HG03175 (cell line): ENCODE measurements at regions not wholly inside any gene's neighbourhood (a gene's known extent, or its start where the extent isn't known, plus 50 kb on each side); places are given as distances from the start of the nearest gene placed in this dataset.

Source experiments
- ATAC-seq: cut with Tn5 transposase; IDR thresholded peaks from one replicate; pipeline ENCODE4 v1.9.1; 2021; ENCODE audit warnings: mild to moderate bottlenecking, moderate library complexity; ENCODE audit not compliant: unreplicated experiment

DNA sequence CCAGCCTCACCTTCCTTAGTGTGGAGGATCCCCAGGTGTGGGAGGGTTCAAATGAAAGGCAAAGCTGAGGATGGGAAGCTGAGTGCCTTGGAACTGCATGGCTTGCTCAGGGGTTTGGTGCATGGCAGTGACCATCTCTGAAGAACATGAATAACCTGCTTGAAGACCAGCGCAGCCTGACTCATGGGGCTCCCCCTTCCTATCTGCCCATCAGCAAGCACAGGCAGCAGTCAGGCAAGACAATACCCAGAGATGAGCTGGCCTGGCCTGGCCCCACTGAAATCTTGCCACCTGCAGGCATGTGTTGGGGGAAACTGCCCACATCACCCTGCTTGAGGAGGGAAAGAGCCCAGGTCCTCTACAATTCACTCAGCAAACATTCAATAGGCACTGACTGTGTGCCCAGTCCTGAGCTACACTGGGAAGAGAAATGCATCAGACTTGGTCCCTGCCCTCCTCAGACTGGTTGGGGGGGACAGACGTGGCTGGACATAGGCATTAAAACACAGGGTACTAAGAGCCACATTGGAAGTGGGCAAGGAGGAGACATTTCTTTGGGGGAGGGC, 105.0 kb upstream of the ALDH1B1 start:
- no peak for ATAC-seq

GRCh38 chr9:38286766-38287165, 105.7 kb upstream of the ALDH1B1 start:
- ATAC-seq = no peak

- ATAC-seq = no peak
Measured at GRCh38 chr9:38286357-38286756, 106.1 kb upstream of the ALDH1B1 start.

DNA sequence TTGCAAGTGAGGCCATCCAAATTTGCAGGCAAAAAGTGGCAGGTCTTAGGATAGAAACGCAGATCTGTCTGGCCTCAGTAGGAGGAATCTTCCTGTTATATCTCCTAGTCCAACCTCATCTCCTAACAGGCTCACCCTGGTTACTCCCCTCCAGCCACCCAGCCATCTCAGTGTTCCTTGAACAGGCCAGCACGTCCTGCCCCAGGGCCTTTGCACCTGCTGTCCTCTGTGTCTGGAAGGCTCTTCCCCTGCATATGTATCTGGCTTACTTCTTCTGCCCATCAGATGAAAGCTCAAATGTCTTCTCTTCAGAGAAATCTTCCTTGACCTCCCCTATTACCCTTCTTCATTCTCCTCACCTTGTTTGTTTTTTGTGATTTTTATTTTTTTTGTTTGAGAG, 107.3 kb upstream of the ALDH1B1 start:
- no peak for ATAC-seq

DNA sequence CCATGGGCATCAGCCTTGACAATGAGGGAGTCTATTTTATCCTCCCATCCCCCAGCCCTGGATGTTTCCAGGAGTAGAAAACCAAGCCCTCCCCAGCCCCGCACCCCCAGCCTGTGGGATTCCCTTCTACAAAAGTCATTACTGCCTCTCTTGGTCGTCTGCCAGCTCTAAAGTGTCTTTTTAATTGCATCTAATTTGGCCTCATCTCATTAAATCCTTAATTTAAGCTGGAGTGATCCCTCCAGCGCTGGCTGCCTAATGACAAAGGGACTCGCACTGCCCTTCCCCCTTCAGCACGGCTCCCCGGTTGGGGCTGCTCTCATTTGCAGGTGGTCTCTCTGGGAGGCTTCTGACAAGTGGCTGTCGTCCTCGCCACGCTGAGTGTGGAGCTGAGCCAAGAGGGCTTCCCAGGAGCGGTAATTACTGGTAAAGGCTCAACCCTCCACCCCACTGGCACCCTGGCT, 107.9 kb upstream of the ALDH1B1 start:
- ATAC-seq = no peak

DNA sequence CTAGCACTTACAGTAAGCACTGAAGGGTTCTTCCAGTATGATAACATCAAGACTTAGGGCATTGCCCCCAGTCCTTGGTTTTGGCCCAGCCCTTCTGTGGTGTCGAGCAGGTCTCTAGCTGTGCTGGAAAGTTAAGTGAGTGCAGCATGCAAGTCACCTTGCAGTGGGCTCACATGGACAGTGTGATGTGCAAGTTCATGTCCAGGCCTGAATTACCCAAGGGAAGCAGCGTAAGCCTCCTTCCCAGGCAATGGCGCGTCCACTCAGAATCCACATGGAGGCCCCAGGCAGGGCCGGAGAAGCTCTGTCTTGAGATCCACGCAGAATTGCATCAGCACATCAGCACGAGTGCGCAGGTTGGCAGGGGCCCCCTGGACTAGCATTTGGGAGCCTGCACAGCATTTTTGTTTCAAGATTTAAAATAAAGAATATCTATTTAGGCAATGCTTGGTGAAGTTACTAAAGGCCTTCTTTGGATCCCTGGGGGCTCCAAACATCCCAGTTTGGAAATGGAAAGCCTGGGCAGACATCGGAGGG, 108.4 kb upstream of the ALDH1B1 start:
- no peak for ATAC-seq

- ATAC-seq = no peak
Measured at GRCh38 chr9:38282756-38283155, 109.7 kb upstream of the ALDH1B1 start.

- no peak for ATAC-seq
Measured at GRCh38 chr9:38281917-38282316, 110.6 kb upstream of the ALDH1B1 start.

DNA sequence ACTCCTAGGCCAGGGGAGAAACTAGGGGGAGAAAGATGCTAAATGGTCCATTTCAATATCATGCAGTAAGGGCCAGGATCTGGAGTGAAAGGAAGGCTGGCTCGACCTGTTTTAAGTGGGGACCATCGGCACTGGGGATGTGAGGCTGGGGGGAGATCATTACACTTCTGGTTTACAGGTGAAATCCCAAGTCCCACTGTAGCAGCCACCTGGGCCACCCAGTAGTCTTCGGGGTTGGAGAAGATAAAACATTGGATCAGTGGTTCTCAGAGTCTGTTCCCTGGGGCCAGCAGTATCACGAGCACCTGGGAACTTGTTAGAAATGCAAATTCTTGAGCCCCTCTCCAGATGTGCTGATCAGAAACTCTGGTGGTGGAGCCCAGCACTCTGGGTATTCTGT, 111.3 kb upstream of the ALDH1B1 start:
- ATAC-seq = no peak

- ATAC-seq = no peak
Measured at GRCh38 chr9:38280251-38280800, 112.2 kb upstream of the ALDH1B1 start.

GRCh38 chr9:38278931-38279679, 113.4 kb upstream of the ALDH1B1 start:
- ATAC-seq = no peak

- ATAC-seq = no peak
Measured at GRCh38 chr9:38278457-38278856, 114.0 kb upstream of the ALDH1B1 start.

GRCh38 chr9:38277601-38278200, 114.8 kb upstream of the ALDH1B1 start:
- no peak for ATAC-seq

DNA sequence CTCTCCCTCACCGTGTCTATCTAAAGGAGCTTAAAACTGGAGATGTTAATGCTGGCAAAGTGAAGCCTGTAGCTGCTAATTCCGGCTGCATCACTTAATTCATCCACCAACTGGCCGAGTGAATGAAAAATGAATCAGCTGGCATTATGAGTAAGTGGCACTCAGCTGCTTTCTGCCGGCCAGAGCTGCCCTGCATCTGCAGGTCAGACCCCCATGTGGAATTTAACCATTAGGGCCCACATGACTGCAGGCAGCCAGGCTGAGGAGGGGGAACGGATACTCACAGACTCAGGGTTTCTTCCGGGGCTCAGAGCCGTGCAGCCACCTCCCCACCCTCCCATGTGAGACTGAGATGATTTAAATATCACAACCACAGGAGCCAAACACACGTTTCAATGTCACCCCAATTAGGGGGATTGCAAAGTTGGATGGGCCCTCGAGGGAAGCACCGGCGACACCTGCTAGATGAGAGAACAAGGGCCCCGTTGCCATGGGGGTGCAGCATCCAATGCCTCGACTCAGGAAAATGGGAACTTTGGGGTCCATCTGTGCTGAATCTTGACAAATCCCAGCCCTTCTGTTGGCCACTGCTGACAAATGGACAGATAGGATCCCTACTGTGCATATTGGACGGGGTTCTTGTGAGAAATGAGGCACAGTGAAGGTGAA, 115.6 kb upstream of the ALDH1B1 start:
- no peak for ATAC-seq

DNA sequence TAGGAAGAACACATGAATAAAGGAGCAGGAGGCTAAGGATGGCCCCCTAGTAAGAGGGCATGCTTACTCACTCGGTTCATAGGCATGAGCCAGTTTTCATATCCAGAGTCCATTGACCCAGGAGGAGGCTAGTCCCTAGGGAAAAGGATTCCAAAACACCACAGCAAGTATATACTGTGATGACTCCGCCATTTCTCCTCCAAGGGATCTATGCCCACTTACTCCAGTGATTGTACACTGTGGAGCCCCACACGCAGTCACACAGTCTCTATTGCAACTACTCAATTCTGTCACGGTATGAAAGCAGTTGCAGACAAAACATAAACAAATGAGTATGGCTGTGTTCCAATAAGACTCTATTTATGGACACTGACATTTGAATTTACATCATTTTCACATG, 117.7 kb upstream of the ALDH1B1 start:
- ATAC-seq = no peak

DNA sequence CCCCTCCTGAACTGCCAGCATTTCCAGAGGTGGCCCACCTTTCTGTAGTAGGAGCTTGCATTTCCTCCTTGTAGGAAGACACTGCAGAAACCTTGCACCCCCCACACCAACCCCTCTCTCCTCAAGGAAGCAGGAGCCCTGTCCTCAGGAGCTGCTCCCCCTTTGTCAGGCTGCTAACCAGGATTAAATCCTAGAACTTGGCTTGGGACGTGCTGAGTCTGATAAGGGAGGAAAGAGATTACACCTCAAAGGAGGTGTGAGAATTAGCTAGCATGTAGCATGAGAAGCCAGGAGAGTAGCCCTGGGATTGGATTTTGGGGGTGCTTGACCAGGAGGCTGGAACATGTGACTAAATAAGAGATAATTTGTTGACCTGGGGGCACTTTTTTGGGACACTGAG, 119.8 kb upstream of the ALDH1B1 start:
- ATAC-seq = no peak

DNA sequence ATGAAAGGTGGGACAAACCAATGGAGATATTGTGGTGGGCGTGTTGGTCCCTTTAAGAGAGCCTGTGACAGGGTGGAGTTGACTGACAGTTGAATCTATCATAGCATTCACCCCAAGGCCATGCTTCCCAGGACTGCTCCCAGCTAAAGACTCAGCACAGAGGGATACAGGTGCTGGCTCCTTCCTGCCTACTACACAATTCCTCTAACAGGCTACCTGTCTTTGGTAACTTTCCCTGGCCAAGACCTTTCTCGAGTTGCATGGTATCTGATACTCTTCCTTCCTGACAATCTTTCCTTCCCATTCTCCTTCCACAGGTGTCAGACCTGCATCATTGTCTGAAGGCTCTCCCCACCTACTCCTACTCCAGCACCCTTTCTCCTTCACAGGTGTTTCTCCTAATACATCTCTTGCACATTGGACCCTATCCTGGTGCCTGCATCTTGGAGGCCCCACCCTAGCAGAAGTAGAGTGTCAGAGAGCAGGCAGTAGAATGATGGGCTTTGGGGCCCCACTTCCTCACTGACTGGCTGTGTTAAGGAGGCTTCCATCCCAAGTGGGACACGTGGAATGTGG, 120.7 kb upstream of the ALDH1B1 start:
- ATAC-seq = no peak

DNA sequence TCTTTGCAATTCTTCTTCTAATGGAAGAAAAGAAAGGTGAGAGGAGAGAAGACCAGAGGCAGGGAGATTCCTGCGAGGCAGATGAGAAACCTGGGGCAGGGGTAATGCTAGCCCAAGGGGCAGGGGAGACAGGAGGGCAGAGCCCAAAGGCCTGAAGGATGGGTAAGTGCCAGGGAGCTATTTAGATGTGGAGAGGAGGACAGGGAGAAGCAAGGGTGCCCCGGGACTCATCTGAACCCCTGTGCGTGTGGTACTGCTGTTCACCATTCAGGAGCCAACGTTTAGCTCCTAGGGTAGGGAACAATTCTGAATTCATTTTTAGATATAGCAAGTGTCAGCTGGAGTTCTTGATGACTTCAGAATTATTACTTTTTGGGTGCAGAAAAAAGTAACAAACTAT, 122.7 kb upstream of the ALDH1B1 start:
- ATAC-seq = no peak

DNA sequence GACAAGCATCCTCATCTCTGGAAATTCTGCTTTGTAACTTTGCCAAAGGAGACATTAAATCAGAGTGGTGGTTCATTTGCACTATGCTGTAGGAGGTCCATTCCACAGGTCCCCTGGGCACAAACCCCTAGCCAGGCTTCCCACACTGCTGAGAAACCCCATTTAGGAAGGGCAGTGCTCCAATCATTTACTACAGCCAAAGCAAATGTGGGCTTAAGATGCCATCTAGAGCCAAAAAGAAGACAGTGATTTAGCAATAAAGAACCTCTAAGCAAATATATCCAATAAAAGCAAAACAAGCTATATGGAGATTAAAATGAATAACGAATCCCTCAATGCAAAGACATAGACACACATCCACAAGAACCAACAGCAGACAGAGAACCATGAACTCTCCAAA, 129.0 kb upstream of the ALDH1B1 start:
- no peak for ATAC-seq

DNA sequence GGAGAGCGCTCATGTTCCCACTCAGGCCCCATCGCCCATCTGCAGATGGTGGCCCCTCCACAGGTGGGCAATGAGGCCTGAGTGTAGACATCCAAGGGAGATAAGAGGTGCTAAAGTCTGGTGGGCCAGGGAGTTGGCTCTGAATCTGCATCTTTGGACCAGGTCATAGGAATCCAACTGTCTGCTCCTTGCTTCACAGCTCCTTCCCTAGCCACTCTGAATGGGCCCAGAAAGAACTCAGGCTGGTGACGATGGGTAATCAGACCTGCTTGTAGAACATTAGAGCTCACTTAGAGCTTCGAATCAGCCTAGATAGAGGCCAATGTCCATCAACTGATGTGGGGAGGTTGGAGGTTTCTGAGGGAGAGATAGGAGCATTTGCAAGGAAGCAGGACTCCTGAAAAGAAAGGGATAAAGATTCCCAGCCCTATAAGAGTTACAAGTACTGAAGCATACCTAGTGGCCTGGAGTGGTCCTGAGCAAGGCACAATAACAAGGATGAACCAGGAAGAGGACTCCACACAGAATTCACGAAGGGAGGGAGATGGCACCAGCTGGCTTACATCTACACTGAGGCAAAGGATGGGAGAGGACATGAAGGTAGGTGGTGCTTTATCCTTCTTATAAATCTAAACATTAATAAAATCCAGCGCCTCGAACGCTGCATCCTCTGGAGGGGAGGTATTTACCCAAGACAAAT, 132.8 kb upstream of the ALDH1B1 start:
- ATAC-seq = no peak
